H9 (cell line): ENCODE measurements at regions not wholly inside any gene's neighbourhood (a gene's known extent, or its start where the extent isn't known, plus 50 kb on each side); places are given as distances from the start of the nearest gene placed in this dataset.

Experiments
- DNase-seq: peaks from one replicate; pipeline ENCODE4 v3.0.0-alpha.2; 2017
- H2AFZ ChIP-seq: one replicate; pipeline ENCODE4 v1.6.1; 2013; ENCODE audit warnings: mild to moderate bottlenecking, low read length, control low read depth, moderate library complexity
- H2AK5ac ChIP-seq: 2 replicates; pipeline ENCODE4 v1.6.1; 2013; ENCODE audit warnings: low read length, control low read depth, mixed read lengths; ENCODE audit not compliant: insufficient read length
- H2BK120ac ChIP-seq: one replicate; pipeline ENCODE4 v1.6.1; 2013; ENCODE audit warnings: low read depth, mild to moderate bottlenecking, low read length, control low read depth, inconsistent platforms; ENCODE audit not compliant: poor library complexity, severe bottlenecking
- H2BK12ac ChIP-seq: 2 replicates; pipeline ENCODE4 v1.6.1; 2013; ENCODE audit warnings: low read length, control low read depth, mixed read lengths, low read depth; ENCODE audit not compliant: insufficient read length
- H2BK15ac ChIP-seq: 2 replicates; pipeline ENCODE4 v1.6.1; 2013; ENCODE audit warnings: low read depth, low read length, control low read depth
- H2BK20ac ChIP-seq: one replicate; pipeline ENCODE4 v1.6.1; 2013; ENCODE audit warnings: low read depth, mild to moderate bottlenecking, low read length, control low read depth, inconsistent platforms; ENCODE audit not compliant: poor library complexity, severe bottlenecking
- H2BK5ac ChIP-seq: 2 replicates; pipeline ENCODE4 v1.6.1; 2013; ENCODE audit warnings: low read length, control low read depth, mixed read lengths; ENCODE audit not compliant: insufficient read length
- H3K14ac ChIP-seq: 2 replicates; pipeline ENCODE4 v1.6.1; 2013; ENCODE audit warnings: low read length, control low read depth; ENCODE audit not compliant: insufficient read depth
- H3K18ac ChIP-seq: 2 replicates; pipeline ENCODE4 v1.6.1; 2013; ENCODE audit warnings: low read depth, mild to moderate bottlenecking, mixed read lengths, low read length, control low read depth; ENCODE audit not compliant: insufficient read length
- H3K23ac ChIP-seq: 2 replicates; pipeline ENCODE4 v1.6.1; 2013; ENCODE audit warnings: low read length, control low read depth, mixed read lengths, low read depth; ENCODE audit not compliant: insufficient read length
- H3K23me2 ChIP-seq: 2 replicates; pipeline ENCODE4 v1.6.1; 2013; ENCODE audit warnings: low read depth, mild to moderate bottlenecking, mixed read lengths, low read length, control low read depth; ENCODE audit not compliant: insufficient read length, poor library complexity, severe bottlenecking
- H3K27ac ChIP-seq: 2 replicates; pipeline ENCODE4 v1.5.1; 2013; ENCODE audit warnings: low read length, control low read depth, mixed read lengths, low read depth; ENCODE audit not compliant: insufficient read length
- H3K27me3 ChIP-seq: 2 replicates; pipeline ENCODE4 v1.6.1; 2013; ENCODE audit warnings: low read length, control low read depth, inconsistent platforms; ENCODE audit not compliant: insufficient read depth
- H3K4ac ChIP-seq: 2 replicates; pipeline ENCODE4 v1.6.1; 2013; ENCODE audit warnings: low read depth, mild to moderate bottlenecking, control low read depth, inconsistent platforms, low read length, moderate library complexity
- H3K4me1 ChIP-seq: 2 replicates; pipeline ENCODE4 v1.6.1; 2013; ENCODE audit warnings: low read length, control low read depth, inconsistent platforms; ENCODE audit not compliant: insufficient read depth
- H3K4me2 ChIP-seq: 2 replicates; pipeline ENCODE4 v1.6.1; 2013; ENCODE audit warnings: low read length, control low read depth, mixed read lengths; ENCODE audit not compliant: insufficient read length, insufficient read depth
- H3K56ac ChIP-seq: 2 replicates; pipeline ENCODE4 v1.6.1; 2013; ENCODE audit warnings: low read depth, mild to moderate bottlenecking, mixed read lengths, low read length, control low read depth; ENCODE audit not compliant: insufficient read length
- H3K79me1 ChIP-seq: 2 replicates; pipeline ENCODE4 v1.6.1; 2013; ENCODE audit warnings: low read depth, mild to moderate bottlenecking, moderate library complexity, low read length, control low read depth, inconsistent platforms; ENCODE audit not compliant: insufficient read depth, poor library complexity, severe bottlenecking
- H3K79me2 ChIP-seq: 2 replicates; pipeline ENCODE4 v1.6.1; 2013; ENCODE audit warnings: low read length, control low read depth, inconsistent platforms; ENCODE audit not compliant: insufficient read depth
- H3K9ac ChIP-seq: 2 replicates; pipeline ENCODE4 v1.6.1; 2013; ENCODE audit warnings: low read length, control low read depth, mixed read lengths; ENCODE audit not compliant: insufficient read length; ENCODE audit errors: extremely low read depth
- H3K9me3 ChIP-seq: one replicate; pipeline ENCODE4 v1.6.1; 2013; ENCODE audit warnings: low read depth, low read length, inconsistent platforms; ENCODE audit not compliant: control insufficient read depth
- H3T11ph ChIP-seq: one replicate; pipeline ENCODE4 v1.6.1; 2013; ENCODE audit warnings: mild to moderate bottlenecking, low read length, control low read depth, inconsistent platforms
- H4K20me1 ChIP-seq: one replicate; pipeline ENCODE4 v1.6.1; 2013; ENCODE audit not compliant: control insufficient read depth, insufficient read length, insufficient read depth
- H4K5ac ChIP-seq: 2 replicates; pipeline ENCODE4 v1.6.1; 2013; ENCODE audit warnings: low read depth, mild to moderate bottlenecking, mixed read lengths, low read length, control low read depth; ENCODE audit not compliant: insufficient read length
- H4K8ac ChIP-seq: replicated peaks from 2 replicates; pipeline ENCODE4 v1.6.1; 2013; ENCODE audit warnings: low read length, control low read depth, mixed read lengths, low read depth; ENCODE audit not compliant: insufficient read length
- H4K91ac ChIP-seq: 2 replicates; pipeline ENCODE4 v1.6.1; 2013; ENCODE audit warnings: low read depth, mild to moderate bottlenecking, moderate library complexity, mixed read lengths, low read length, control low read depth; ENCODE audit not compliant: insufficient read length
- H3K27ac Mint-ChIP-seq, 3 experiments: 2 replicates in 2 of 3; 3 replicates in 1 of 3; pipeline ENCODE4 v1.8.0; 2020 to 2021; ENCODE audit warnings: mixed read lengths in 3 of 3, mild to moderate bottlenecking in 1 of 3, moderate library complexity in 1 of 3
- H3K27me3 Mint-ChIP-seq: 2 replicates; pipeline ENCODE4 v1.8.0; 2021; ENCODE audit warnings: low read depth, mild to moderate bottlenecking, moderate library complexity, mixed read lengths
- H3K36me3 Mint-ChIP-seq, 3 experiments: 2 replicates in 2 of 3; 3 replicates in 1 of 3; pipeline ENCODE4 v1.8.0; 2020 to 2021; ENCODE audit warnings: low read depth in 3 of 3, mixed read lengths in 3 of 3; ENCODE audit not compliant: insufficient read depth in 1 of 3
- H3K4me1 Mint-ChIP-seq, 2 experiments: 2 replicates each; pipeline ENCODE4 v1.8.0; 2020; ENCODE audit warnings: mixed read lengths in 2 of 2
- H3K4me3 Mint-ChIP-seq, 2 experiments: 2 replicates in 1 of 2; 3 replicates in 1 of 2; pipeline ENCODE4 v1.8.0; 2020 to 2021; ENCODE audit warnings: mild to moderate bottlenecking in 2 of 2, mixed read lengths in 2 of 2, moderate library complexity in 1 of 2
- H3K9me3 Mint-ChIP-seq, 2 experiments: 2 replicates in 1 of 2; 3 replicates in 1 of 2; pipeline ENCODE4 v1.8.0; 2020; ENCODE audit warnings: mild to moderate bottlenecking in 2 of 2, mixed read lengths in 2 of 2, moderate library complexity in 1 of 2
- WGBS: extraction: QIAGEN DNeasy Blood & Tissue Kit; methylation state at CpG from one replicate; pipeline ENCODE4 v1.1.7; 2013; ENCODE audit warnings: missing lambda C conversion rate, low lambda C conversion rate, mixed read lengths; ENCODE audit not compliant: insufficient read length; ENCODE audit errors: extremely low coverage; 5-methylcytosine and 5-hydroxymethylcytosine counted together
- TF ChIP-seq, protein P1 (sequence below): fragments of 200-600 bp; sonication (generic); conservative IDR thresholded peaks from 3 replicates; pipeline ENCODE4 v1.8.0; 2021; ENCODE audit warnings: antibody characterized with exemption, mild to moderate bottlenecking

DNA sequence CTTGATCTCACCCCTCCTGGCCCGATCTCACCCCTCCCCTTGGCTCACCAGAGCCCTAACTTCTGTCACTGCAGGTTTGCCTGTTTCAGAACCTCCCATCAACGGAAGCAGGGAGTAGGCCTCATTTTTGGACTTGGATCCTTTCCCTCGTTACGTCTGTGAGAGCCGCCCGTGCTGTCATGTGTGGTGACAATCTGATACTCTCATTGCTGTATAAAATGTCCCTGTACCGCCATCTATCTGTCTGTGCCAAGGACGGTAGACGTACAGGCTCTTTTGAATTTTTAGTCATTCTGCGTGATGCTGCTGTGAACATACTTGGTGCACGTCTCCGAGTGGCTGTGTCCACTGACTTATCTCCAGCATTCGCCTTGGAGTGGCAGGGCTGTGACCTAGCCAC, 1163.1 kb downstream of the BRD1 start:
- H2BK20ac ChIP-seq: no peak overlapping the region
- no peak overlapping the region for H3K56ac ChIP-seq
- TF ChIP-seq, protein P1, sequence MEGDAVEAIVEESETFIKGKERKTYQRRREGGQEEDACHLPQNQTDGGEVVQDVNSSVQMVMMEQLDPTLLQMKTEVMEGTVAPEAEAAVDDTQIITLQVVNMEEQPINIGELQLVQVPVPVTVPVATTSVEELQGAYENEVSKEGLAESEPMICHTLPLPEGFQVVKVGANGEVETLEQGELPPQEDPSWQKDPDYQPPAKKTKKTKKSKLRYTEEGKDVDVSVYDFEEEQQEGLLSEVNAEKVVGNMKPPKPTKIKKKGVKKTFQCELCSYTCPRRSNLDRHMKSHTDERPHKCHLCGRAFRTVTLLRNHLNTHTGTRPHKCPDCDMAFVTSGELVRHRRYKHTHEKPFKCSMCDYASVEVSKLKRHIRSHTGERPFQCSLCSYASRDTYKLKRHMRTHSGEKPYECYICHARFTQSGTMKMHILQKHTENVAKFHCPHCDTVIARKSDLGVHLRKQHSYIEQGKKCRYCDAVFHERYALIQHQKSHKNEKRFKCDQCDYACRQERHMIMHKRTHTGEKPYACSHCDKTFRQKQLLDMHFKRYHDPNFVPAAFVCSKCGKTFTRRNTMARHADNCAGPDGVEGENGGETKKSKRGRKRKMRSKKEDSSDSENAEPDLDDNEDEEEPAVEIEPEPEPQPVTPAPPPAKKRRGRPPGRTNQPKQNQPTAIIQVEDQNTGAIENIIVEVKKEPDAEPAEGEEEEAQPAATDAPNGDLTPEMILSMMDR: no peak
- no peak overlapping the region for H3K14ac ChIP-seq
- Mint-ChIP-seq H3K9me3 (peaks cover 14 to 19% of the 10 kb centered on the region in 2 experiments; a peak in 4 of 5 replicates), H3K36me3 (peaks cover 8 to 25% (median 21%) of the 10 kb centered on the region in 3 experiments; a peak in 6 of 7 replicates), H3K4me1 (peaks cover 3 to 7% of the 10 kb centered on the region in 2 experiments; a peak in 3 of 4 replicates), H3K27me3 (no peaks in the 10 kb centered on the region), H3K27ac (no peak overlapping the region), H3K4me3 (no peak overlapping the region)
- no peak overlapping the region for H2BK15ac ChIP-seq
- no peaks in the 10 kb centered on the region for H3K4me1 ChIP-seq
- no peak for DNase-seq
- no peak overlapping the region for H3K18ac ChIP-seq
- H4K20me1 ChIP-seq: no peaks in the 10 kb centered on the region
- H2BK12ac ChIP-seq: no peak overlapping the region
- WGBS: no CpG with 5 or more reads among the region's 13 CpGs
- no peak overlapping the region for H3T11ph ChIP-seq
- no peak overlapping the region for H3K4me2 ChIP-seq
- no peak overlapping the region for H4K8ac ChIP-seq
- H3K23ac ChIP-seq: no peak overlapping the region
- no peak overlapping the region for H3K27ac ChIP-seq
- no peak overlapping the region for H2AFZ ChIP-seq
- H3K9me3 ChIP-seq: no peaks in the 10 kb centered on the region
- H3K79me2 ChIP-seq: no peaks in the 10 kb centered on the region
- H3K27me3 ChIP-seq: no peaks in the 10 kb centered on the region
- H3K79me1 ChIP-seq: no peaks in the 10 kb centered on the region
- H4K91ac ChIP-seq: no peak overlapping the region
- H3K23me2 ChIP-seq: no peaks in the 10 kb centered on the region
- H2AK5ac ChIP-seq: no peak overlapping the region
- H3K4ac ChIP-seq: no peak overlapping the region
- H2BK5ac ChIP-seq: no peak overlapping the region
- no peak overlapping the region for H4K5ac ChIP-seq
- no peak overlapping the region for H2BK120ac ChIP-seq
- H3K9ac ChIP-seq: no peak overlapping the region
